ENCODE measurements at regions not wholly inside any gene's neighbourhood (a gene's known extent, or its start where the extent isn't known, plus 50 kb on each side); places are given as distances from the start of the nearest gene placed in this dataset.

- Histone ChIP-seq H3K4me1 (peaks cover 0 to 11% (median 0%) of the 10 kb centered on the region in 4 donors), H3K27me3 (no peaks in the 10 kb centered on the region), H3K36me3 (no peaks in the 10 kb centered on the region), H3K4me3 (no peak overlapping the region), H3K27ac (no peak overlapping the region), H3K9me3 (no peaks in the 10 kb centered on the region)
- no peak for TF ChIP-seq CTCF (IDR thresholded peaks at IDR 0.05)
- no peak for TF ChIP-seq POLR2A (IDR thresholded peaks at IDR 0.05)
- no peak for DNase-seq
Measured at GRCh38 chr13:44158098-44158521, 215.5 kb upstream of the SERP2 start.

- Histone ChIP-seq H3K4me3 (no peak overlapping the region), H3K4me1 (peaks cover 0 to 11% (median 0%) of the 10 kb centered on the region in 4 donors), H3K27ac (peak overlapping the region in 1 of 4 donors; percentile 71), H3K36me3 (no peaks in the 10 kb centered on the region), H3K27me3 (no peaks in the 10 kb centered on the region), H3K9me3 (no peaks in the 10 kb centered on the region)
- no peak for DNase-seq
- TF ChIP-seq CTCF (IDR thresholded peaks at IDR 0.05) (no peak), POLR2A (IDR thresholded peaks at IDR 0.05) (no peak)
Measured at GRCh38 chr13:44158881-44159632, 214.6 kb upstream of the SERP2 start.

- no peak for TF ChIP-seq POLR2A (IDR thresholded peaks at IDR 0.05)
- no peak for TF ChIP-seq CTCF (IDR thresholded peaks at IDR 0.05)
- Histone ChIP-seq H3K27ac (peak overlapping the region in 1 of 4 donors; percentile 71), H3K27me3 (no peaks in the 10 kb centered on the region), H3K4me3 (no peak overlapping the region), H3K4me1 (peaks cover 0 to 11% (median 0%) of the 10 kb centered on the region in 4 donors), H3K9me3 (no peaks in the 10 kb centered on the region), H3K36me3 (no peaks in the 10 kb centered on the region)
- no peak for DNase-seq
Measured at GRCh38 chr13:44159633-44160279, 213.9 kb upstream of the SERP2 start.

- peak overlapping the region in 2 of 4 donors; percentile 25 to 71 for H3K27ac ChIP-seq
- H3K27me3 ChIP-seq = no peaks in the 10 kb centered on the region
- TF ChIP-seq POLR2A (IDR thresholded peaks at IDR 0.05) (no peak), CTCF (IDR thresholded peaks at IDR 0.05) (no peak)
- DNase-seq = no peak
- no peak overlapping the region for H3K4me3 ChIP-seq
- H3K9me3 ChIP-seq = no peaks in the 10 kb centered on the region
- peaks cover 0 to 7% (median 0%) of the 10 kb centered on the region in 4 donors for H3K4me1 ChIP-seq
- no peaks in the 10 kb centered on the region for H3K36me3 ChIP-seq
Measured at GRCh38 chr13:44160591-44161191, 212.9 kb upstream of the SERP2 start.

- no peak for TF ChIP-seq CTCF (IDR thresholded peaks at IDR 0.05)
- TF ChIP-seq POLR2A (IDR thresholded peaks at IDR 0.05) = no peak
- H3K9me3 ChIP-seq = no peaks in the 10 kb centered on the region
- no peak for DNase-seq
Measured at GRCh38 chr13:44163108-44163507, 210.5 kb upstream of the SERP2 start.

More at GRCh38 chr13:44163108-44163507, 210.5 kb upstream of the SERP2 start:
- H3K36me3 ChIP-seq = no peaks in the 10 kb centered on the region
- H3K27ac ChIP-seq = no peak overlapping the region
- no peaks in the 10 kb centered on the region for H3K27me3 ChIP-seq
- no peaks in the 10 kb centered on the region for H3K4me1 ChIP-seq
- no peak overlapping the region for H3K4me3 ChIP-seq
